Prostate gland (tissue), 2 donors: ENCODE measurements at regions not wholly inside any gene's neighbourhood (a gene's known extent, or its start where the extent isn't known, plus 50 kb on each side); places are given as distances from the start of the nearest gene placed in this dataset.

ENCODE experiments used
- DNase-seq: peaks from one replicate; pipeline ENCODE4 v3.0.0-alpha.2; 2019; ENCODE audit warnings: low spot score
- H3K27ac ChIP-seq, 2 donors: fragments of 200-600 bp; sonication (generic); 2 replicates each; pipeline ENCODE4 v1.5.1; 2017 to 2019
- H3K27me3 ChIP-seq: fragments of 200-600 bp; sonication (generic); replicated peaks from 2 replicates; pipeline ENCODE4 v1.5.1; 2019; ENCODE audit not compliant: insufficient read depth
- H3K36me3 ChIP-seq, 2 donors: fragments of 200-600 bp; sonication (generic); 1 replicate in 1 of 2; 2 replicates in 1 of 2; pipeline versions ENCODE4 v1.5.1 to v1.8.1; 2017 to 2019
- H3K4me1 ChIP-seq: fragments of 200-600 bp; sonication (generic); replicated peaks from 2 replicates; pipeline ENCODE4 v1.5.1; 2019
- H3K4me3 ChIP-seq, 2 donors: fragments of 200-600 bp; sonication (generic); 2 replicates each; pipeline ENCODE4 v1.5.1; 2017 to 2019
- H3K9me3 ChIP-seq: fragments of 200-600 bp; sonication (generic); 2 replicates; pipeline ENCODE4 v1.5.1; 2017
- POLR2A ChIP-seq: fragments of 450-650 bp; IDR thresholded peaks from one replicate; pipeline ENCODE4 v1.6.1; 2016; ENCODE audit warnings: antibody characterized with exemption, mild to moderate bottlenecking
- POLR2AphosphoS5 ChIP-seq: sonication (generic); formaldehyde crosslinking; IDR thresholded peaks from one replicate; pipeline ENCODE4 v1.6.1; 2017; ENCODE audit warnings: antibody characterized with exemption
- WGBS: methylation state at CpG from one replicate; pipeline ENCODE4 v1.1.5; 2018; 5-methylcytosine and 5-hydroxymethylcytosine counted together
- intact Hi-C: fragments of 100-400 bp; cut with DNase I; formaldehyde crosslinking; loops from one replicate; pipeline ENCODE4 v1.14.2; 2022
- TF ChIP-seq, protein P1 (sequence below), 4 experiments: fragments of 200-600 bp in 2 of 4; fragments of 450-650 bp in 2 of 4; sonication (generic) in 2 of 4; IDR thresholded peaks; 1 replicate in 3 of 4; 2 replicates in 1 of 4; pipeline ENCODE4 v1.5.1; 2016 to 2019; ENCODE audit warnings: antibody characterized with exemption in 4 of 4, mild to moderate bottlenecking in 2 of 4, moderate library complexity in 2 of 4

DNA sequence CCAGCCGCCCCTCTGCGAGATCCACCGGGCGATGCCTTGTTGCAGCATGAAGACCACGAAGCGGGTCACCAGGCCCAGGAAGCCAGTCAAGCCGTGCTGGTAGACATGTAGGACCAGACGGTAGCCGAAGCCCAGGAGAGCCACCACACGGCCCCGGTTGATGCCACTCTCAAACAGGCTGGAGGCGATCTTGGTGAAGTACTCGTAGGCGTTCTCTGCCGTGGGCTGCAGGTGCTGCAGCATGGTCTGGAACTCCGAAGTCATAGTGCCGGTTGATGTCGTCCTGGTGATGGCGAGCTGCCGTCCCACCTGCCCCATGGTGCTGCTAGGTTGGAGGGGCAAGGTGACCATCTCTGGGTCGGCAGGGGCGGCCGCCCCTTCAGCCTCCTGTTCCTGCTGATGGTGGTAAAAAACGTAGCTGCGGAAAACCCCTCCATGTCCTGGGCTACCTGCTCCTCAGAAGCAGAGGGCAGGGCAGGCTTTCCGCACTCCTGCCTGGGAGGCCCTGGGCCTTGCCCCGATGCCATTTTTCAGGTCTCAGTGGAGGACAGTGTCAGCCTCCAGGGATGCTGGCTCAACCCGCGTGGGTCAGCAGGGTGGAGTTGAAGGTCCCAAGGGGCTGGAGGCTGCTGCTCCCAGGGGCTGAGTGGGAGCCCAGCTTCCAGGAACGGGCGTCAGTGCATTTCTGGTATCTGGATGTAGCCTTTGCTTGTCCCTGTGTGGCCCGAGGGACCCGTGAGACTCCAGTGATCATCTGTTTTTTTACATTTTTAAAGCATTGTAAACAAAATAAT, 98.7 kb downstream of the ADAMTS15 start:
- no peaks in the 10 kb centered on the region for H3K36me3 ChIP-seq
- 97% methylated on average over 24 of the region's 33 CpGs for WGBS
- no peak overlapping the region for H3K27ac ChIP-seq
- no peak overlapping the region for H3K4me3 ChIP-seq
- H3K4me1 ChIP-seq, result no peaks in the 10 kb centered on the region
- intact Hi-C loops, result no loop called here
- TF ChIP-seq POLR2A (no peak), POLR2AphosphoS5 (no peak)
- TF ChIP-seq, protein P1, sequence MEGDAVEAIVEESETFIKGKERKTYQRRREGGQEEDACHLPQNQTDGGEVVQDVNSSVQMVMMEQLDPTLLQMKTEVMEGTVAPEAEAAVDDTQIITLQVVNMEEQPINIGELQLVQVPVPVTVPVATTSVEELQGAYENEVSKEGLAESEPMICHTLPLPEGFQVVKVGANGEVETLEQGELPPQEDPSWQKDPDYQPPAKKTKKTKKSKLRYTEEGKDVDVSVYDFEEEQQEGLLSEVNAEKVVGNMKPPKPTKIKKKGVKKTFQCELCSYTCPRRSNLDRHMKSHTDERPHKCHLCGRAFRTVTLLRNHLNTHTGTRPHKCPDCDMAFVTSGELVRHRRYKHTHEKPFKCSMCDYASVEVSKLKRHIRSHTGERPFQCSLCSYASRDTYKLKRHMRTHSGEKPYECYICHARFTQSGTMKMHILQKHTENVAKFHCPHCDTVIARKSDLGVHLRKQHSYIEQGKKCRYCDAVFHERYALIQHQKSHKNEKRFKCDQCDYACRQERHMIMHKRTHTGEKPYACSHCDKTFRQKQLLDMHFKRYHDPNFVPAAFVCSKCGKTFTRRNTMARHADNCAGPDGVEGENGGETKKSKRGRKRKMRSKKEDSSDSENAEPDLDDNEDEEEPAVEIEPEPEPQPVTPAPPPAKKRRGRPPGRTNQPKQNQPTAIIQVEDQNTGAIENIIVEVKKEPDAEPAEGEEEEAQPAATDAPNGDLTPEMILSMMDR (IDR thresholded peaks at IDR 0.05), result no peak
- no peak for DNase-seq
- H3K27me3 ChIP-seq, result no peaks in the 10 kb centered on the region
- no peaks in the 10 kb centered on the region for H3K9me3 ChIP-seq

GRCh38 chr11:130547761-130548490, 99.5 kb downstream of the ADAMTS15 start:
- Histone ChIP-seq H3K9me3 (no peaks in the 10 kb centered on the region), H3K36me3 (no peaks in the 10 kb centered on the region), H3K4me1 (no peaks in the 10 kb centered on the region), H3K27me3 (no peaks in the 10 kb centered on the region), H3K4me3 (no peak overlapping the region), H3K27ac (no peak overlapping the region)
- no peak for DNase-seq
- TF ChIP-seq, protein P1 (IDR thresholded peaks at IDR 0.05), result no peak
- TF ChIP-seq POLR2A, result no peak
- TF ChIP-seq POLR2AphosphoS5, result no peak
- intact Hi-C loops, result no loop called here
- 79% methylated on average over 7 of the region's 7 CpGs for WGBS

DNA sequence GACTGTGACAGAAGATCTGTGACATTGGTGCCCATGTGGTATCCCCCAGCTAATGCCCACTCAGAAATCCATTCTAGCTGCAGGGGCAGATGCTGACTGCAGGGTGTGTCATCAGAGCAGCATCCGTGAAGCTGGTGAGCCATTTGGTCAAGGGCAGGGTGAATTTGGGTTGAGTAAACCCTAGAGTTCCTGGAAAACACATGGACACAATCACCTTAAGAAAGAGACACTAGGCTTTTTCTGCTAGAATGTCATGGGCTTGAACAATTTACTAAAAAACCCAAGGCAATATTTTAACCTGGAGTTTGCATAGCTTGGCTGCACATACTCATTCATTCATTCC, 100.0 kb downstream of the ADAMTS15 start:
- Histone ChIP-seq H3K9me3 (no peaks in the 10 kb centered on the region), H3K4me1 (no peaks in the 10 kb centered on the region), H3K36me3 (no peaks in the 10 kb centered on the region), H3K27me3 (no peaks in the 10 kb centered on the region), H3K27ac (no peak overlapping the region), H3K4me3 (no peak overlapping the region)
- no peak for TF ChIP-seq POLR2AphosphoS5
- TF ChIP-seq POLR2A, result no peak
- TF ChIP-seq, protein P1 (IDR thresholded peaks at IDR 0.05), result no peak
- WGBS, result 84% methylated on average over 1 of the region's 1 CpG
- intact Hi-C loops, result no loop called here
- DNase-seq, result no peak

- no peaks in the 10 kb centered on the region for H3K36me3 ChIP-seq
- no peaks in the 10 kb centered on the region for H3K27me3 ChIP-seq
- WGBS, result 100% methylated on average over 4 of the region's 4 CpGs
- no peak for DNase-seq
- no peaks in the 10 kb centered on the region for H3K4me1 ChIP-seq
- H3K4me3 ChIP-seq, result no peak overlapping the region
- H3K9me3 ChIP-seq, result no peaks in the 10 kb centered on the region
- no peak overlapping the region for H3K27ac ChIP-seq
- intact Hi-C loops, result no loop called here
- TF ChIP-seq POLR2A, result no peak
- TF ChIP-seq POLR2AphosphoS5, result no peak
- TF ChIP-seq, protein P1 (IDR thresholded peaks at IDR 0.05), result no peak
These were observed 101.1 kb downstream of the ADAMTS15 start for GRCh38 chr11:130549393-130549999.
